ENCODE measurements at regions not wholly inside any gene's neighbourhood (a gene's known extent, or its start where the extent isn't known, plus 50 kb on each side); places are given as distances from the start of the nearest gene placed in this dataset.

GRCh38 chr2:226155093-226155875 is 644.3 kb downstream of the IRS1 start:
- DNase-seq: no peak

- no peak for DNase-seq
Measured at GRCh38 chr2:226154610-226155009, 645.0 kb downstream of the IRS1 start.

GRCh38 chr2:226153553-226153952 is 646.1 kb downstream of the IRS1 start:
- DNase-seq: no peak

GRCh38 chr2:226151157-226151556 is 648.5 kb downstream of the IRS1 start:
- no peak for DNase-seq

GRCh38 chr2:226143091-226143490 is 656.5 kb downstream of the IRS1 start:
- no peak for DNase-seq

GRCh38 chr2:226142463-226142862 is 657.2 kb downstream of the IRS1 start:
- no peak for DNase-seq

GRCh38 chr2:226140594-226140993 is 659.0 kb downstream of the IRS1 start:
- no peak for DNase-seq

GRCh38 chr2:226139759-226140158 is 659.9 kb downstream of the IRS1 start:
- no peak for DNase-seq

GRCh38 chr2:226137201-226137811 is 662.3 kb downstream of the IRS1 start:
- DNase-seq: no peak

- DNase-seq: no peak
Measured at GRCh38 chr2:226136739-226137138, 662.9 kb downstream of the IRS1 start.

GRCh38 chr2:226135861-226136548 is 663.6 kb downstream of the IRS1 start:
- DNase-seq: no peak

GRCh38 chr2:226132323-226133215 is 667.1 kb downstream of the IRS1 start:
- no peak for DNase-seq

- DNase-seq: no peak
Measured at GRCh38 chr2:226131299-226131784, 668.3 kb downstream of the IRS1 start.

GRCh38 chr2:226130192-226130591 is 669.4 kb downstream of the IRS1 start:
- no peak for DNase-seq

GRCh38 chr2:226127682-226128081 is 671.9 kb downstream of the IRS1 start:
- no peak for DNase-seq

- no peak for DNase-seq
Measured at GRCh38 chr2:226126104-226126503, 673.5 kb downstream of the IRS1 start.

GRCh38 chr2:226125176-226125883 is 674.3 kb downstream of the IRS1 start:
- no peak for DNase-seq

GRCh38 chr2:226124548-226125011 is 675.0 kb downstream of the IRS1 start:
- no peak for DNase-seq

- DNase-seq: no peak
Measured at GRCh38 chr2:226123300-226123699, 676.3 kb downstream of the IRS1 start.

GRCh38 chr2:226122041-226122440 is 677.6 kb downstream of the IRS1 start:
- DNase-seq: no peak

- no peak for DNase-seq
Measured at GRCh38 chr2:226121046-226121738, 678.4 kb downstream of the IRS1 start.

Data from cerebellar nuclear complex (tissue), 1 donor.